GM23338 (cell line): ENCODE measurements at regions not wholly inside any gene's neighbourhood (a gene's known extent, or its start where the extent isn't known, plus 50 kb on each side); places are given as distances from the start of the nearest gene placed in this dataset.

Experiments used
- ATAC-seq: fragments of 200-7000 bp; cut with Tn5 transposase; 3 replicates; pipeline ENCODE4 v1.9.1; 2020
- DNase-seq: peaks from one replicate; pipeline ENCODE4 v3.0.0-alpha.2; 2015; ENCODE audit warnings: low spot score
- H2AFZ ChIP-seq: fragments of 200-600 bp; sonication (generic); 2 replicates; pipeline ENCODE4 v1.8.0; 2016; ENCODE audit warnings: antibody characterized with exemption, mild to moderate bottlenecking, moderate library complexity
- H3F3A ChIP-seq: fragments of 200-600 bp; sonication (generic); replicated peaks from 2 replicates; pipeline ENCODE4 v1.8.0; 2017; ENCODE audit warnings: antibody characterized with exemption, mixed run types, low read depth
- H3K27ac ChIP-seq: fragments of 200-600 bp; sonication (generic); 2 replicates; pipeline ENCODE4 v1.6.1; 2016; ENCODE audit warnings: low read depth
- H3K27me3 ChIP-seq: fragments of 200-600 bp; sonication (generic); 2 replicates; pipeline ENCODE4 v1.8.0; 2016; ENCODE audit warnings: mild to moderate bottlenecking, mixed run types, moderate library complexity; ENCODE audit not compliant: insufficient read depth
- H3K36me3 ChIP-seq: fragments of 200-600 bp; sonication (generic); 2 replicates; pipeline ENCODE4 v1.8.0; 2016; ENCODE audit warnings: mild to moderate bottlenecking; ENCODE audit not compliant: insufficient read depth
- H3K4me1 ChIP-seq: fragments of 200-600 bp; sonication (generic); 2 replicates; pipeline ENCODE4 v1.8.0; 2016; ENCODE audit warnings: mild to moderate bottlenecking, moderate library complexity; ENCODE audit not compliant: insufficient read depth
- H3K4me2 ChIP-seq: fragments of 200-600 bp; sonication (generic); 2 replicates; pipeline ENCODE4 v1.7.1; 2017; ENCODE audit warnings: mixed run types
- H3K4me3 ChIP-seq: fragments of 200-600 bp; sonication (generic); 2 replicates; pipeline ENCODE4 v1.6.1; 2016; ENCODE audit warnings: mixed run types
- H3K79me2 ChIP-seq: fragments of 200-600 bp; sonication (generic); replicated peaks from 2 replicates; pipeline ENCODE4 v1.8.0; 2017; ENCODE audit warnings: mild to moderate bottlenecking; ENCODE audit not compliant: insufficient read depth
- H3K9me2 ChIP-seq: fragments of 200-600 bp; sonication (generic); 2 replicates; pipeline ENCODE4 v1.8.0; 2017; ENCODE audit not compliant: insufficient read depth
- H4K20me1 ChIP-seq: fragments of 200-600 bp; sonication (generic); replicated peaks from 2 replicates; pipeline ENCODE4 v1.8.0; 2017; ENCODE audit warnings: mild to moderate bottlenecking; ENCODE audit not compliant: insufficient read depth
- H3K27ac Mint-ChIP-seq: 2 replicates; pipeline ENCODE4 v1.8.0; 2020; ENCODE audit warnings: inconsistent platforms, mild to moderate bottlenecking, moderate library complexity, mixed read lengths
- H3K27me3 Mint-ChIP-seq: 3 replicates; pipeline ENCODE4 v1.8.0; 2022; ENCODE audit warnings: low read depth, mild to moderate bottlenecking, moderate library complexity, mixed read lengths, inconsistent platforms; ENCODE audit not compliant: insufficient read depth, poor library complexity
- H3K36me3 Mint-ChIP-seq: 3 replicates; pipeline ENCODE4 v1.8.0; 2021; ENCODE audit warnings: low read depth, mild to moderate bottlenecking, inconsistent platforms, moderate library complexity, mixed read lengths
- H3K4me1 Mint-ChIP-seq: 3 replicates; pipeline ENCODE4 v1.8.0; 2020; ENCODE audit warnings: mild to moderate bottlenecking, inconsistent platforms, mixed read lengths
- H3K4me3 Mint-ChIP-seq: 3 replicates; pipeline ENCODE4 v1.8.0; 2021; ENCODE audit warnings: moderate library complexity, mild to moderate bottlenecking, inconsistent platforms, mixed read lengths
- H3K9me3 Mint-ChIP-seq: 3 replicates; pipeline ENCODE4 v1.8.0; 2020; ENCODE audit warnings: moderate library complexity, mild to moderate bottlenecking, inconsistent platforms, mixed read lengths
- CREB1 ChIP-seq: fragments of 250-450 bp; sonication (Bioruptor Pico); IDR thresholded peaks from 2 replicates; pipeline ENCODE4 v1.5.0; 2020; ENCODE audit warnings: low read depth, mild to moderate bottlenecking, moderate library complexity
- EZH2 ChIP-seq: fragments of 200-600 bp; sonication (generic); IDR thresholded peaks from one replicate; pipeline ENCODE4 v1.8.0; 2017; ENCODE audit warnings: antibody characterized with exemption, mild to moderate bottlenecking, low read depth; ENCODE audit not compliant: unreplicated experiment
- EZH2phosphoT487 ChIP-seq: fragments of 200-600 bp; sonication (generic); IDR thresholded peaks from one replicate; pipeline ENCODE4 v1.8.1; 2018; ENCODE audit warnings: antibody characterized with exemption; ENCODE audit not compliant: unreplicated experiment
- JUNB ChIP-seq: IDR thresholded peaks from one replicate; pipeline ENCODE4 v1.6.1; 2016; ENCODE audit warnings: antibody characterized with exemption; ENCODE audit not compliant: unreplicated experiment
- NANOG ChIP-seq: IDR thresholded peaks from 2 replicates; pipeline ENCODE4 v1.6.1; 2016; ENCODE audit warnings: antibody characterized with exemption, borderline replicate concordance
- POLR2AphosphoS5 ChIP-seq: IDR thresholded peaks from 2 replicates; pipeline ENCODE4 v1.6.1; 2016; ENCODE audit warnings: antibody characterized with exemption, low read depth
- STAT1 ChIP-seq: IDR thresholded peaks from one replicate; pipeline ENCODE4 v1.6.1; 2016; ENCODE audit warnings: antibody characterized with exemption; ENCODE audit not compliant: unreplicated experiment
- ZNF114 ChIP-seq: fragments of 250-450 bp; sonication (Bioruptor Pico); IDR thresholded peaks from 2 replicates; pipeline ENCODE4 v1.5.0; 2020; ENCODE audit warnings: mild to moderate bottlenecking, moderate library complexity
- ZNF331 ChIP-seq: fragments of 250-450 bp; sonication (Bioruptor Pico); IDR thresholded peaks from 2 replicates; pipeline ENCODE4 v1.5.0; 2020; ENCODE audit warnings: low read depth, mild to moderate bottlenecking, moderate library complexity
- TF ChIP-seq, protein P1 (sequence below): IDR thresholded peaks from 2 replicates; pipeline ENCODE4 v1.6.1; 2016; ENCODE audit warnings: antibody characterized with exemption
- TF ChIP-seq, protein P2 (sequence below), 2 experiments: fragments of 200-600 bp in 1 of 2; sonication (generic) in 1 of 2; conservative IDR thresholded peaks; 2 replicates each; pipeline versions ENCODE4 v1.5.1 to v1.6.1; 2016 to 2017; ENCODE audit warnings: antibody characterized with exemption in 2 of 2, low read depth in 2 of 2, mild to moderate bottlenecking in 2 of 2, moderate library complexity in 1 of 2
- TF ChIP-seq, protein P3 (sequence below): IDR thresholded peaks from one replicate; pipeline ENCODE4 v1.6.1; 2018; ENCODE audit warnings: antibody characterized with exemption; ENCODE audit not compliant: unreplicated experiment
- TF ChIP-seq, protein P4 (sequence below): fragments of 250-450 bp; sonication (Bioruptor Pico); IDR thresholded peaks from 2 replicates; pipeline ENCODE4 v1.5.0; 2020; ENCODE audit warnings: mild to moderate bottlenecking, moderate library complexity

DNA sequence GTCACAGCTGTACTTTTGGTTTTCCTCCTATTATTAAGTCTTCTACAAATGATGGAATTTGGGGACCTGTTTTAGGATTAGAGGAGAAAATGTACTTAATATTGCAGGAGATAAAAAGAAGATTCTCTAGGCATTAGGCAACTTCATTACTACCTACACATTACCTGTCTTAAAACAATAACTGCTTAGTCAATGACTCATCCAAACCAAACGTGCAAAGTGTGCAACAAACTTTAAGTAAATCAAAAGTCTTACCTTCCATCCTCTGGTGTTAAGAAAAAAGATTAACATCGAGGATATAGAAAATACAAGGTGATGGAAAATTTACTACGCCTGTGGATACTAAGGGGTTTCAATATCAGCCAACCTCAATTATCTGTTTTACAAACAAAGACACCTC, 285.3 kb upstream of the KYNU start:
- Histone ChIP-seq H3K79me2 (no peaks in the 10 kb centered on the region), H3F3A (no peaks in the 10 kb centered on the region), H3K4me1 (no peaks in the 10 kb centered on the region), H3K4me2 (no peak overlapping the region), H3K9me2 (0 out of 2 replicates have a peak, but pooled peaks cover 4% of the 10 kb centered on the region), H3K36me3 (no peaks in the 10 kb centered on the region), H4K20me1 (no peaks in the 10 kb centered on the region), H2AFZ (no peak overlapping the region), H3K27me3 (no peaks in the 10 kb centered on the region), H3K27ac (no peak overlapping the region), H3K4me3 (no peak overlapping the region)
- H3K27me3 Mint-ChIP-seq, result no peaks in the 10 kb centered on the region
- no peaks in the 10 kb centered on the region for H3K4me1 Mint-ChIP-seq
- ATAC-seq, result no peak
- TF ChIP-seq CREB1 (no peak), POLR2AphosphoS5 (no peak), ZNF114 (CRISPR knock-in tag) (no peak), EZH2 (no peak), ZNF331 (no peak), STAT1 (no peak), NANOG (no peak), EZH2phosphoT487 (no peak), JUNB (no peak)
- TF ChIP-seq, protein P1, sequence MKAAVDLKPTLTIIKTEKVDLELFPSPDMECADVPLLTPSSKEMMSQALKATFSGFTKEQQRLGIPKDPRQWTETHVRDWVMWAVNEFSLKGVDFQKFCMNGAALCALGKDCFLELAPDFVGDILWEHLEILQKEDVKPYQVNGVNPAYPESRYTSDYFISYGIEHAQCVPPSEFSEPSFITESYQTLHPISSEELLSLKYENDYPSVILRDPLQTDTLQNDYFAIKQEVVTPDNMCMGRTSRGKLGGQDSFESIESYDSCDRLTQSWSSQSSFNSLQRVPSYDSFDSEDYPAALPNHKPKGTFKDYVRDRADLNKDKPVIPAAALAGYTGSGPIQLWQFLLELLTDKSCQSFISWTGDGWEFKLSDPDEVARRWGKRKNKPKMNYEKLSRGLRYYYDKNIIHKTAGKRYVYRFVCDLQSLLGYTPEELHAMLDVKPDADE, result no peak
- TF ChIP-seq, protein P2, sequence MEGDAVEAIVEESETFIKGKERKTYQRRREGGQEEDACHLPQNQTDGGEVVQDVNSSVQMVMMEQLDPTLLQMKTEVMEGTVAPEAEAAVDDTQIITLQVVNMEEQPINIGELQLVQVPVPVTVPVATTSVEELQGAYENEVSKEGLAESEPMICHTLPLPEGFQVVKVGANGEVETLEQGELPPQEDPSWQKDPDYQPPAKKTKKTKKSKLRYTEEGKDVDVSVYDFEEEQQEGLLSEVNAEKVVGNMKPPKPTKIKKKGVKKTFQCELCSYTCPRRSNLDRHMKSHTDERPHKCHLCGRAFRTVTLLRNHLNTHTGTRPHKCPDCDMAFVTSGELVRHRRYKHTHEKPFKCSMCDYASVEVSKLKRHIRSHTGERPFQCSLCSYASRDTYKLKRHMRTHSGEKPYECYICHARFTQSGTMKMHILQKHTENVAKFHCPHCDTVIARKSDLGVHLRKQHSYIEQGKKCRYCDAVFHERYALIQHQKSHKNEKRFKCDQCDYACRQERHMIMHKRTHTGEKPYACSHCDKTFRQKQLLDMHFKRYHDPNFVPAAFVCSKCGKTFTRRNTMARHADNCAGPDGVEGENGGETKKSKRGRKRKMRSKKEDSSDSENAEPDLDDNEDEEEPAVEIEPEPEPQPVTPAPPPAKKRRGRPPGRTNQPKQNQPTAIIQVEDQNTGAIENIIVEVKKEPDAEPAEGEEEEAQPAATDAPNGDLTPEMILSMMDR (conservative IDR thresholded peaks at IDR 0.05; ENCODE audit: low read depth in 2 of 2), result no peak
- TF ChIP-seq, protein P3, sequence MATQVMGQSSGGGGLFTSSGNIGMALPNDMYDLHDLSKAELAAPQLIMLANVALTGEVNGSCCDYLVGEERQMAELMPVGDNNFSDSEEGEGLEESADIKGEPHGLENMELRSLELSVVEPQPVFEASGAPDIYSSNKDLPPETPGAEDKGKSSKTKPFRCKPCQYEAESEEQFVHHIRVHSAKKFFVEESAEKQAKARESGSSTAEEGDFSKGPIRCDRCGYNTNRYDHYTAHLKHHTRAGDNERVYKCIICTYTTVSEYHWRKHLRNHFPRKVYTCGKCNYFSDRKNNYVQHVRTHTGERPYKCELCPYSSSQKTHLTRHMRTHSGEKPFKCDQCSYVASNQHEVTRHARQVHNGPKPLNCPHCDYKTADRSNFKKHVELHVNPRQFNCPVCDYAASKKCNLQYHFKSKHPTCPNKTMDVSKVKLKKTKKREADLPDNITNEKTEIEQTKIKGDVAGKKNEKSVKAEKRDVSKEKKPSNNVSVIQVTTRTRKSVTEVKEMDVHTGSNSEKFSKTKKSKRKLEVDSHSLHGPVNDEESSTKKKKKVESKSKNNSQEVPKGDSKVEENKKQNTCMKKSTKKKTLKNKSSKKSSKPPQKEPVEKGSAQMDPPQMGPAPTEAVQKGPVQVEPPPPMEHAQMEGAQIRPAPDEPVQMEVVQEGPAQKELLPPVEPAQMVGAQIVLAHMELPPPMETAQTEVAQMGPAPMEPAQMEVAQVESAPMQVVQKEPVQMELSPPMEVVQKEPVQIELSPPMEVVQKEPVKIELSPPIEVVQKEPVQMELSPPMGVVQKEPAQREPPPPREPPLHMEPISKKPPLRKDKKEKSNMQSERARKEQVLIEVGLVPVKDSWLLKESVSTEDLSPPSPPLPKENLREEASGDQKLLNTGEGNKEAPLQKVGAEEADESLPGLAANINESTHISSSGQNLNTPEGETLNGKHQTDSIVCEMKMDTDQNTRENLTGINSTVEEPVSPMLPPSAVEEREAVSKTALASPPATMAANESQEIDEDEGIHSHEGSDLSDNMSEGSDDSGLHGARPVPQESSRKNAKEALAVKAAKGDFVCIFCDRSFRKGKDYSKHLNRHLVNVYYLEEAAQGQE, result no peak
- TF ChIP-seq, protein P4, sequence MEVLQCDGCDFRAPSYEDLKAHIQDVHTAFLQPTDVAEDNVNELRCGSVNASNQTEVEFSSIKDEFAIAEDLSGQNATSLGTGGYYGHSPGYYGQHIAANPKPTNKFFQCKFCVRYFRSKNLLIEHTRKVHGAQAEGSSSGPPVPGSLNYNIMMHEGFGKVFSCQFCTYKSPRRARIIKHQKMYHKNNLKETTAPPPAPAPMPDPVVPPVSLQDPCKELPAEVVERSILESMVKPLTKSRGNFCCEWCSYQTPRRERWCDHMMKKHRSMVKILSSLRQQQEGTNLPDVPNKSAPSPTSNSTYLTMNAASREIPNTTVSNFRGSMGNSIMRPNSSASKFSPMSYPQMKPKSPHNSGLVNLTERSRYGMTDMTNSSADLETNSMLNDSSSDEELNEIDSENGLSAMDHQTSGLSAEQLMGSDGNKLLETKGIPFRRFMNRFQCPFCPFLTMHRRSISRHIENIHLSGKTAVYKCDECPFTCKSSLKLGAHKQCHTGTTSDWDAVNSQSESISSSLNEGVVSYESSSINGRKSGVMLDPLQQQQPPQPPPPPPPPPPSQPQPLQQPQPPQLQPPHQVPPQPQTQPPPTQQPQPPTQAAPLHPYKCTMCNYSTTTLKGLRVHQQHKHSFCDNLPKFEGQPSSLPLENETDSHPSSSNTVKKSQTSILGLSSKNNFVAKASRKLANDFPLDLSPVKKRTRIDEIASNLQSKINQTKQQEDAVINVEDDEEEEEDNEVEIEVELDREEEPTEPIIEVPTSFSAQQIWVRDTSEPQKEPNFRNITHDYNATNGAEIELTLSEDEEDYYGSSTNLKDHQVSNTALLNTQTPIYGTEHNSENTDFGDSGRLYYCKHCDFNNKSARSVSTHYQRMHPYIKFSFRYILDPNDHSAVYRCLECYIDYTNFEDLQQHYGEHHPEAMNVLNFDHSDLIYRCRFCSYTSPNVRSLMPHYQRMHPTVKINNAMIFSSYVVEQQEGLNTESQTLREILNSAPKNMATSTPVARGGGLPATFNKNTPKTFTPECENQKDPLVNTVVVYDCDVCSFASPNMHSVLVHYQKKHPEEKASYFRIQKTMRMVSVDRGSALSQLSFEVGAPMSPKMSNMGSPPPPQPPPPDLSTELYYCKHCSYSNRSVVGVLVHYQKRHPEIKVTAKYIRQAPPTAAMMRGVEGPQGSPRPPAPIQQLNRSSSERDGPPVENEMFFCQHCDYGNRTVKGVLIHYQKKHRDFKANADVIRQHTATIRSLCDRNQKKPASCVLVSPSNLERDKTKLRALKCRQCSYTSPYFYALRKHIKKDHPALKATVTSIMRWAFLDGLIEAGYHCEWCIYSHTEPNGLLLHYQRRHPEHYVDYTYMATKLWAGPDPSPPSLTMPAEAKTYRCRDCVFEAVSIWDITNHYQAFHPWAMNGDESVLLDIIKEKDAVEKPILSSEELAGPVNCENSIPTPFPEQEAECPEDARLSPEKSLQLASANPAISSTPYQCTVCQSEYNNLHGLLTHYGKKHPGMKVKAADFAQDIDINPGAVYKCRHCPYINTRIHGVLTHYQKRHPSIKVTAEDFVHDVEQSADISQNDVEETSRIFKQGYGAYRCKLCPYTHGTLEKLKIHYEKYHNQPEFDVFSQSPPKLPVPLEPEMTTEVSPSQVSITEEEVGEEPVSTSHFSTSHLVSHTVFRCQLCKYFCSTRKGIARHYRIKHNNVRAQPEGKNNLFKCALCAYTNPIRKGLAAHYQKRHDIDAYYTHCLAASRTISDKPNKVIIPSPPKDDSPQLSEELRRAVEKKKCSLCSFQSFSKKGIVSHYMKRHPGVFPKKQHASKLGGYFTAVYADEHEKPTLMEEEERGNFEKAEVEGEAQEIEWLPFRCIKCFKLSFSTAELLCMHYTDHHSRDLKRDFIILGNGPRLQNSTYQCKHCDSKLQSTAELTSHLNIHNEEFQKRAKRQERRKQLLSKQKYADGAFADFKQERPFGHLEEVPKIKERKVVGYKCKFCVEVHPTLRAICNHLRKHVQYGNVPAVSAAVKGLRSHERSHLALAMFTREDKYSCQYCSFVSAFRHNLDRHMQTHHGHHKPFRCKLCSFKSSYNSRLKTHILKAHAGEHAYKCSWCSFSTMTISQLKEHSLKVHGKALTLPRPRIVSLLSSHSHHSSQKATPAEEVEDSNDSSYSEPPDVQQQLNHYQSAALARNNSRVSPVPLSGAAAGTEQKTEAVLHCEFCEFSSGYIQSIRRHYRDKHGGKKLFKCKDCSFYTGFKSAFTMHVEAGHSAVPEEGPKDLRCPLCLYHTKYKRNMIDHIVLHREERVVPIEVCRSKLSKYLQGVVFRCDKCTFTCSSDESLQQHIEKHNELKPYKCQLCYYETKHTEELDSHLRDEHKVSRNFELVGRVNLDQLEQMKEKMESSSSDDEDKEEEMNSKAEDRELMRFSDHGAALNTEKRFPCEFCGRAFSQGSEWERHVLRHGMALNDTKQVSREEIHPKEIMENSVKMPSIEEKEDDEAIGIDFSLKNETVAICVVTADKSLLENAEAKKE (CRISPR knock-in tag), result no peak
- no peak overlapping the region for H3K27ac Mint-ChIP-seq
- H3K36me3 Mint-ChIP-seq, result no peaks in the 10 kb centered on the region
- H3K4me3 Mint-ChIP-seq, result no peak overlapping the region
- no peak for DNase-seq
- no peaks in the 10 kb centered on the region for H3K9me3 Mint-ChIP-seq
